Fibroblast of lung (primary cell): ENCODE measurements at regions not wholly inside any gene's neighbourhood (a gene's known extent, or its start where the extent isn't known, plus 50 kb on each side); places are given as distances from the start of the nearest gene placed in this dataset.

Source experiments
- DNase-seq, 2 donors: peaks; one replicate each; pipeline versions ENCODE4 v3.0.0 to v3.0.0-alpha.2; 2010; ENCODE audit warnings: low read depth in 2 of 2
- H2AFZ ChIP-seq: 2 replicates; pipeline ENCODE4 v1.5.1; 2012; ENCODE audit warnings: low read length, control low read depth, inconsistent platforms
- H3K27ac ChIP-seq: 2 replicates; pipeline ENCODE4 v1.5.1; 2011; ENCODE audit warnings: low read length, control low read depth; ENCODE audit not compliant: insufficient read depth
- H3K27me3 ChIP-seq: 2 replicates; pipeline ENCODE4 v1.5.1; 2011; ENCODE audit warnings: mild to moderate bottlenecking, low read length; ENCODE audit not compliant: control insufficient read depth, insufficient read depth
- H3K36me3 ChIP-seq: 2 replicates; pipeline ENCODE4 v1.5.1; 2011; ENCODE audit warnings: low read length; ENCODE audit not compliant: control insufficient read depth, insufficient read depth
- H3K4me1 ChIP-seq: 2 replicates; pipeline ENCODE4 v1.5.1; 2011; ENCODE audit warnings: low read length; ENCODE audit not compliant: control insufficient read depth, insufficient read depth; ENCODE audit errors: extremely low read depth
- H3K4me2 ChIP-seq: 2 replicates; pipeline ENCODE4 v1.5.1; 2011; ENCODE audit warnings: low read length, control low read depth; ENCODE audit not compliant: insufficient read depth; ENCODE audit errors: extremely low read depth
- H3K4me3 ChIP-seq, 4 experiments: fragments of 200-600 bp in 1 of 4; sonication (generic) in 1 of 4; replicated peaks in 1 of 4; 2 replicates each; pipeline ENCODE4 v1.5.1; 2011 to 2016; ENCODE audit warnings: low read length in 4 of 4, low read depth in 3 of 4, mild to moderate bottlenecking in 3 of 4, control low read depth in 2 of 4, inconsistent platforms in 1 of 4, mixed read lengths in 1 of 4; ENCODE audit not compliant: insufficient read depth in 1 of 4; ENCODE audit errors: control extremely low read depth in 1 of 4
- H3K79me2 ChIP-seq: 2 replicates; pipeline ENCODE4 v1.5.1; 2012; ENCODE audit warnings: mild to moderate bottlenecking, low read length, inconsistent platforms; ENCODE audit not compliant: control insufficient read depth, insufficient read depth
- H3K9ac ChIP-seq: 2 replicates; pipeline ENCODE4 v1.5.1; 2011; ENCODE audit warnings: mild to moderate bottlenecking, low read length, control low read depth; ENCODE audit not compliant: insufficient read depth
- H3K9me3 ChIP-seq: 2 replicates; pipeline ENCODE4 v1.5.1; 2012; ENCODE audit warnings: low read depth, low read length; ENCODE audit not compliant: control insufficient read depth, insufficient read depth
- H4K20me1 ChIP-seq: 2 replicates; pipeline ENCODE4 v1.5.1; 2011; ENCODE audit warnings: low read length; ENCODE audit not compliant: control insufficient read depth, insufficient read depth; ENCODE audit errors: extremely low read depth
- CTCF ChIP-seq, 2 donors: IDR thresholded peaks in 1 of 2; conservative IDR thresholded peaks in 1 of 2; 1 replicate in 1 of 2; 2 replicates in 1 of 2; pipeline ENCODE4 v1.5.1; 2011 to 2012; ENCODE audit warnings: low read length in 2 of 2, control low read depth in 1 of 2, inconsistent platforms in 1 of 2, low read depth in 1 of 2, mild to moderate bottlenecking in 1 of 2
- EZH2 ChIP-seq: IDR thresholded peaks from 2 replicates; pipeline ENCODE4 v1.5.1; 2012; ENCODE audit warnings: low read length, control low read depth, mild to moderate bottlenecking; ENCODE audit errors: missing control alignments

- Histone ChIP-seq H3K79me2 (no peaks in the 10 kb centered on the region), H4K20me1 (no peaks in the 10 kb centered on the region), H3K27me3 (no peaks in the 10 kb centered on the region), H3K36me3 (no peaks in the 10 kb centered on the region), H3K9me3 (no peaks in the 10 kb centered on the region), H2AFZ (peak overlapping the region; percentile 85), H3K9ac (no peak overlapping the region), H3K4me3 (no peak overlapping the region), H3K4me1 (no peaks in the 10 kb centered on the region), H3K27ac (no peak overlapping the region), H3K4me2 (no peak overlapping the region)
- peak; percentile 51 to 73 for DNase-seq
- TF ChIP-seq CTCF (conservative IDR thresholded peaks at IDR 0.05 in 1 of 2, IDR thresholded peaks at IDR 0.05 in 1 of 2; ENCODE audit: low read depth in 1 of 2, low read length in 2 of 2) (no peak), EZH2 (no peak)
These were observed 303.8 kb upstream of the TRIB2 start for GRCh38 chr2:12412898-12413305.

DNA sequence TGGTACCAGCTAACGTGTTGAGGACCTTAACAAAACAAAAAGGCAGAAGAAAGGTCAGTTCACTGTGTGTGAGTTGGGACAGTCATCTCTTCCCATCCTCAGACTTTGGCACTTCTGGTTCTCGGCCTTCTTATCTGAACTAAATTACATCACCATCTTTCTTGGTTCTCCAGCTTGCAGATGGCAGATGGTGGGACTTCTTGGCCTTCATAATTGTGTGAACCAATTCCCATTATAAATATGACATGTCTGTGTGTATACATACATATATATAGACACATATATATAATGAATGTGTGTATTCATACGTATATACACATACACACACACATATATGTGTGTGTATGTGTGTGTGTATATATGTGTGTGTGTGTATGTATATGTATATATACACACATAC, 301.2 kb upstream of the TRIB2 start:
- no peaks in the 10 kb centered on the region for H3K79me2 ChIP-seq
- no peak overlapping the region for H3K9ac ChIP-seq
- no peak overlapping the region for H3K4me3 ChIP-seq
- no peaks in the 10 kb centered on the region for H3K27me3 ChIP-seq
- no peaks in the 10 kb centered on the region for H4K20me1 ChIP-seq
- no peak overlapping the region for H2AFZ ChIP-seq
- no peaks in the 10 kb centered on the region for H3K4me1 ChIP-seq
- no peak overlapping the region for H3K4me2 ChIP-seq
- no peaks in the 10 kb centered on the region for H3K9me3 ChIP-seq
- no peaks in the 10 kb centered on the region for H3K36me3 ChIP-seq
- no peak for DNase-seq
- no peak overlapping the region for H3K27ac ChIP-seq
- TF ChIP-seq EZH2 (no peak), CTCF (conservative IDR thresholded peaks at IDR 0.05 in 1 of 2, IDR thresholded peaks at IDR 0.05 in 1 of 2; ENCODE audit: low read depth in 1 of 2, low read length in 2 of 2) (no peak)

DNA sequence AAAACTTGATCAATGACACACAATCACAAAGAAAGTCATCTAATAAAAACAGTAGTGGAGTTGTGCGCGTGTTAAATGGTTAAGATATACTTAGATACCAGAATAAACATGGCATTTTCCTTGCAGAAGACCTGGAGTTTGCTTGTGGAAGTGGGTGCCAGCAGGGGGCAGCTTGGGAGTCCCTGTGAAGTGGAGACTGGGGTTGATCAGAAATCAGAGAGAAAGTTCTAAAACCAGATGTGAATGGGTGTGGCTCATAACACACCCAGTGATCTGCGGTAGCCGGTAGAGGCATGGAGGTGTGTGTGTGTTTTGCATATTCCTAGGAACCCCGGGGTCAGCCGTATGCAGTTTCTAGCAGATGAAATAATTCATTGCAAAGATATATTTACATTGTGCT, 300.1 kb upstream of the TRIB2 start:
- Histone ChIP-seq H2AFZ (no peak overlapping the region), H4K20me1 (no peaks in the 10 kb centered on the region), H3K79me2 (no peaks in the 10 kb centered on the region), H3K9ac (no peak overlapping the region), H3K27me3 (no peaks in the 10 kb centered on the region), H3K4me1 (no peaks in the 10 kb centered on the region), H3K36me3 (no peaks in the 10 kb centered on the region), H3K4me2 (no peak overlapping the region), H3K4me3 (no peak overlapping the region), H3K9me3 (no peaks in the 10 kb centered on the region), H3K27ac (no peak overlapping the region)
- peak; percentile 14 to 89 for DNase-seq
- TF ChIP-seq EZH2 (no peak), CTCF (conservative IDR thresholded peaks at IDR 0.05 in 1 of 2, IDR thresholded peaks at IDR 0.05 in 1 of 2; ENCODE audit: low read depth in 1 of 2, low read length in 2 of 2) (peak; percentile 65 to 79)
